ENCODE measurements at regions not wholly inside any gene's neighbourhood (a gene's known extent, or its start where the extent isn't known, plus 50 kb on each side); places are given as distances from the start of the nearest gene placed in this dataset.

DNA sequence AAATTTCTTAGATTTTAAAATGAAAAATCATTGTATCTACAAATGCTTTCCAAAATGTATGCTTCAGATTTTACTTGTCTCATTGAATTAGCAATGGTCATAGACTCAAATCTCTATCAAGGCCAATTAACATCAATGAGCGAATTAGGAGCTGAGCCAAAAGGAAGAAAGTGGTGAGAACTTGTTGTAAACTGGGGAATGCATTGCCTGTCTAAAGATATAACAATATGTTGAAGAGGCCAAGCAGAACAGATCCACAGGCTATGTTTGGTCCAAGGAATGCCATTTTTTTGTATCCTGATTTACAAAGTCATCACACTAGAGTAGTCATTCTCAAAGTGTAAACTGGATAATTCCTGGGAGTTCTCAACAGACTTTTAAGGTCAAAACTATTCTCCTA is 370.7 kb downstream of the GJA1 start:
- peaks cover 6 to 10% of the 10 kb centered on the region in 2 experiments; a peak in 4 of 5 replicates for H3K9me3 Mint-ChIP-seq
- no peak overlapping the region for H4K91ac ChIP-seq (ENCODE audit: insufficient read length, low read depth, low read length)
- no peaks in the 10 kb centered on the region for H4K20me1 ChIP-seq (ENCODE audit: control insufficient read depth, insufficient read depth, insufficient read length)
- H3K23ac ChIP-seq (ENCODE audit: insufficient read length, low read depth, low read length): no peak overlapping the region
- H3K56ac ChIP-seq (ENCODE audit: insufficient read length, low read depth, low read length): no peak overlapping the region
- H3K27me3 Mint-ChIP-seq (ENCODE audit: low read depth): no peaks in the 10 kb centered on the region
- no peak overlapping the region for H2BK12ac ChIP-seq (ENCODE audit: insufficient read length, low read depth, low read length)
- H2BK5ac ChIP-seq (ENCODE audit: insufficient read length, low read length): no peak overlapping the region
- H2BK15ac ChIP-seq (ENCODE audit: low read depth, low read length): no peak overlapping the region
- DNase-seq: no peak
- H3K9me3 ChIP-seq (ENCODE audit: control insufficient read depth, low read depth, low read length): no peaks in the 10 kb centered on the region
- no peak overlapping the region for H3K4ac ChIP-seq (ENCODE audit: low read depth, low read length)
- no peak overlapping the region for H3K4me2 ChIP-seq (ENCODE audit: insufficient read depth, insufficient read length, low read length)
- no peaks in the 10 kb centered on the region for H3K23me2 ChIP-seq (ENCODE audit: insufficient read length, low read depth, low read length, poor library complexity, severe bottlenecking)
- no peaks in the 10 kb centered on the region for H3K4me1 Mint-ChIP-seq
- no peak overlapping the region for H4K8ac ChIP-seq (replicated peaks; ENCODE audit: insufficient read length, low read depth, low read length)
- no peaks in the 10 kb centered on the region for H3K4me1 ChIP-seq (ENCODE audit: insufficient read depth, low read length)
- no peak overlapping the region for H2BK120ac ChIP-seq (ENCODE audit: low read depth, low read length, poor library complexity, severe bottlenecking)
- no peaks in the 10 kb centered on the region for H3K27me3 ChIP-seq (ENCODE audit: insufficient read depth, low read length)
- no peak overlapping the region for H3K4me3 Mint-ChIP-seq
- H3K27ac Mint-ChIP-seq: no peak overlapping the region
- WGBS (ENCODE audit: extremely low coverage, insufficient read length, low lambda C conversion rate): no CpG with 5 or more reads among the region's 1 CpG
- no peak overlapping the region for H3K27ac ChIP-seq (ENCODE audit: insufficient read length, low read depth, low read length)
- no peak overlapping the region for H3K18ac ChIP-seq (ENCODE audit: insufficient read length, low read depth, low read length)
- no peak overlapping the region for H3K14ac ChIP-seq (ENCODE audit: insufficient read depth, low read length)
- H3K79me1 ChIP-seq (ENCODE audit: insufficient read depth, low read depth, low read length, poor library complexity, severe bottlenecking): no peaks in the 10 kb centered on the region
- no peak overlapping the region for H4K5ac ChIP-seq (ENCODE audit: insufficient read length, low read depth, low read length)
- H3T11ph ChIP-seq (ENCODE audit: low read length): no peak overlapping the region
- peaks cover 8 to 17% (median 13%) of the 10 kb centered on the region in 3 experiments for H3K36me3 Mint-ChIP-seq (ENCODE audit: insufficient read depth in 1 of 3, low read depth in 3 of 3)
- no peak overlapping the region for H3K9ac ChIP-seq (ENCODE audit: extremely low read depth, insufficient read length, low read length)
- no peak overlapping the region for H2AK5ac ChIP-seq (ENCODE audit: insufficient read length, low read length)
- H2AFZ ChIP-seq (ENCODE audit: low read length): no peak overlapping the region
- TF ChIP-seq, protein P1, sequence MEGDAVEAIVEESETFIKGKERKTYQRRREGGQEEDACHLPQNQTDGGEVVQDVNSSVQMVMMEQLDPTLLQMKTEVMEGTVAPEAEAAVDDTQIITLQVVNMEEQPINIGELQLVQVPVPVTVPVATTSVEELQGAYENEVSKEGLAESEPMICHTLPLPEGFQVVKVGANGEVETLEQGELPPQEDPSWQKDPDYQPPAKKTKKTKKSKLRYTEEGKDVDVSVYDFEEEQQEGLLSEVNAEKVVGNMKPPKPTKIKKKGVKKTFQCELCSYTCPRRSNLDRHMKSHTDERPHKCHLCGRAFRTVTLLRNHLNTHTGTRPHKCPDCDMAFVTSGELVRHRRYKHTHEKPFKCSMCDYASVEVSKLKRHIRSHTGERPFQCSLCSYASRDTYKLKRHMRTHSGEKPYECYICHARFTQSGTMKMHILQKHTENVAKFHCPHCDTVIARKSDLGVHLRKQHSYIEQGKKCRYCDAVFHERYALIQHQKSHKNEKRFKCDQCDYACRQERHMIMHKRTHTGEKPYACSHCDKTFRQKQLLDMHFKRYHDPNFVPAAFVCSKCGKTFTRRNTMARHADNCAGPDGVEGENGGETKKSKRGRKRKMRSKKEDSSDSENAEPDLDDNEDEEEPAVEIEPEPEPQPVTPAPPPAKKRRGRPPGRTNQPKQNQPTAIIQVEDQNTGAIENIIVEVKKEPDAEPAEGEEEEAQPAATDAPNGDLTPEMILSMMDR (conservative IDR thresholded peaks at IDR 0.05): no peak
- H2BK20ac ChIP-seq (ENCODE audit: low read depth, low read length, poor library complexity, severe bottlenecking): no peak overlapping the region
- H3K79me2 ChIP-seq (ENCODE audit: insufficient read depth, low read length): no peaks in the 10 kb centered on the region

All from H9 (cell line).